HG03095 (cell line): ENCODE measurements at regions not wholly inside any gene's neighbourhood (a gene's known extent, or its start where the extent isn't known, plus 50 kb on each side); places are given as distances from the start of the nearest gene placed in this dataset.

Experiments
- ATAC-seq: cut with Tn5 transposase; IDR thresholded peaks from one replicate; pipeline ENCODE4 v1.9.1; 2021; ENCODE audit warnings: moderate library complexity; ENCODE audit not compliant: unreplicated experiment

DNA sequence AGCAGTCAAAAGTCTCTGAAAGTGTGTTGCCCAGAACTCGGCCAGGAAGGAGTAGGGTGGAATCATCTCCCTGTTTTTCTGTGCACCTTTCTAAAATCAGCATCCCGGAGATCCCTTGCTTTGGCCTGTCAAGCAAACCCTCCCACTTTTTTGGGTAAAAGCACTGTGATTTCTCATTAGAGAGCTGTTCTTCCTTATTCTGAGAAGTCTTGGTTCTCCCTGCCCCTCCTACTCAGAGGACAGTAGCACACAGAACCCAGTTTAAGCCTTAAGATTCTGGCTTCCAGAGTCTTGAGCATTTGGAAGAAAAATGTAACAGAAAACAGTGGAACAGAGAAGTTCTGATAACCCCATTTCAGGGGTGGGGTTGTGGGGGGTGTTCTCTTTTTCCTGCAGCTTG lies 52.6 kb upstream of the KATNAL1 start:
- ATAC-seq, result no peak

DNA sequence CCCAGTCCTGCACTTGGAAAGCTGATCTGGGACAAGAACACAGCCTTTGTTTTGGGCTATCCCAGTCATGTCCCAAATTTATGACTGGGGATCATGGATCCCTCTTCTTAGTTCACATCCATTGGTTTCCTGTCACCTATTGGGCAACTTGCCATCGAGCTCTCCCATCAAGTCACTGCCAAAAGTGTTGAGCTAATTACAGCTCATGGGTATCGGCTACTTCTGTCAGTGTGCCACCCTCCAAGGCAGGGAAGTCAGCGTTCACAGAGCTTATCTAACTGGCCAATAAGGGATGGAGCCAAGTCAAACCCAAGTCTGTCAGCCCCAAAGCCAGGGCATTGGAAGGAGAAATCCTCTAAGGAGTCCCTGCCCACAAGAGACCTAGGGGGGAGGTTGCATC lies 53.2 kb upstream of the KATNAL1 start:
- no peak for ATAC-seq

DNA sequence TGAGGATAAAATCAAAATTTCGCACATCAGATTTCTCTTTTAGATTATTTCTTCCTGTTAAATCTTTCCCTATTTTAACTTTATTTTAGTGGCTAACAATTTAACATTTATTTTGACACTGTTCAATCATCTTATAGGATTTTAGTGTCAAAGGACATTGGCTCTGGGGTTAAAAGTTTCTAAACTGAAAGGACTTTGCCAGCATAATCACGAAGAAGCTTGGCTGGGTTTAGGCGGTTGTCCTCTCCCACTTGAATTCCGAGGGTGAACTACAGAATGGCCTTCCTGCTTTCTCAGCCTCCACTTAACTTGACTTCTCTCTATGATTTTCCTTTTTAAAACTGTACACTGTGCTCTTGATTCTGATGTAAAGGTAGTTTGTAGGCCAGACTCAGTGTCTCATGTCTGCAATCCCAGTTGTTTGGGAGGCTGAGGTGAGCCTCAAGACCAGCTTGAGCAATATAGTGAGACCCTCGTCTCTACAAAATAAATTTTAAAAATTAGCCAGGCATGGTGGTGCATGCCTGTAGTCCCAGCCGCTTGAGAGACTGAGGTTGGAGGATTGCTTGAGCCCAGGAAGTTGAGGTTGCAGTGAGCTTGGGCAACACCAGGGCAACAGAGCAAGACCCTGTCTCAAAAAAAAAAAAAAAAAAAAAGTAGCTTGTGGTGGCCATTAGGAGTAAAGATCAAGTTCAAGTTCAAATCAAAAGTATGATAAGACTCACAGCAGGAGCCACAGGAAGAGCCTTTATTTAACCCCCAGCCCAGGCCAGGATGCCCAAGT lies 54.8 kb upstream of the KATNAL1 start:
- no peak for ATAC-seq

DNA sequence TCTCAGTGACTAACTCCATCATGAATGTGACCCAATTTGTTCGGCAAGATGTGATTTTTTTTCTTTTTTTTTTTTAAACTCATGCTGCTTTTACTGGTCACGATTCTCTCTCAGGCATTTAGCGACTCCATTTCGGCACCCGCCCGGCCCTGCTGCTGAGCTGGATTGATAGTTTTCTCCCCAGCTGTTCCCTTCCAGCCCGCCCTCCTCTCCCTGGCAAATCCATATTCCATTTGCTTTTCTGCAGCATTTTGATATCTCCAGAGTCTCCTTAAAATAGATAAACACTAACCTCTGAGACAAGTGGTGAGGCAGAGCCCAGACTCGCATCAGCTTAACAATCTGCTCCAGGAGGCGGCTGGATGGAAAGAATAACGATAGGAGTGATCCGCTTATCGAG lies 55.5 kb upstream of the KATNAL1 start:
- no peak for ATAC-seq

DNA sequence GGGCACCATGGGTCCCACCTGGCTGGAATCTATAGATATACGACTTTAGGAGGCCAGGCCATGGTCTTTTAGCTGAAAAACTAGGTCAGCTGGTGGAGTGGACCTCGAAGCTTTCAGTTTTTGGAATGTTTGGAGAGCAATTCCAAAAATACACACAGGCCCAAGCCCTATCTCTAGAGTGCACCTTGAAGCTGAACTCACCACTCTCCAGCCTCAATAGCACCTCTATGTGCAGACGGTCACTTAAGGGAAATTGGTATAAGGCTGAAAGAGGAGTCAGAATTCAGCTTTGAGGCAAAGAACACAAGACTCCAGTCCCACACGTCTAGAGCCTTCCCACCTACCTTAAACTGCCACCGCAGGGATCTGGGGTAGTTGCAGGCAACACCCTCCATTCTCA lies 56.4 kb upstream of the KATNAL1 start:
- no peak for ATAC-seq

DNA sequence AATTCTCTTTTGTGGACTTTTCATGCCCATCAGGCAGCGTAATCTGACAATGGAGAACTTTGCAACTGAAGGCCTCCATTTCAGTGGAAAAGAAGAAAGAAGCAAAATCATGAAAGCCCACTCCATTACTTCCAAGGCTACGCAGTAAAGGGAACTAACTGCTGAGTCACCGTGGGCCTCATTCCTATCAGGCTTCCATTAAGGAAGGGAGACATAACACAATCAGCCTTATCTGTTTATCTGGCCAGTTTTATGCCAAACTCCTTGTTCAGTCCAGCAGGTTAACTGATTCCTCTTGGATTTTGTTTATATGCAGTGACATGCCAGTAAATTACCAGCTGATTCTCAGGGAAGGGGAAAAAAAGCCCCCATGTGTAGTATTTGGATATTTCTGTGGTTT lies 56.8 kb upstream of the KATNAL1 start:
- ATAC-seq, result no peak

DNA sequence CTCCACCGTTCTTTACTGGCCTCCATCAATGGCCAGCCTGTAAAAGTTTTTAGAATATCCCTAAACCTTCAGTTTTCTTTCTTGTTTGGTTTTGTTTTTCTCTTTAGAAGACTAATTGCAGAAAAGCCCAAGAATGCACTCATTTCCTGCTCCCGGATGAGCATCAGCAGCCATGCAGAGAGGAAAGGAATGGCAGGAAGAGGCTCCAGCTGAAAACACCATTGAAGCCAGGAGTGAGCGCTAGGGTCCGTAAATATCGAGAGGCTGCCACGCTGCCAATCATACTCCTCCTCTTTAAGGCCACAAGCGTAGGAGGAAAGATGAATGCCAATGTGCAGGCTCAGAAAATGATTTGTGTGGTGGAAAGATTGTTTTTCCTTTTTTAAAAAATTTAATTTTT lies 57.4 kb upstream of the UBE2L5 start:
- no peak for ATAC-seq

DNA sequence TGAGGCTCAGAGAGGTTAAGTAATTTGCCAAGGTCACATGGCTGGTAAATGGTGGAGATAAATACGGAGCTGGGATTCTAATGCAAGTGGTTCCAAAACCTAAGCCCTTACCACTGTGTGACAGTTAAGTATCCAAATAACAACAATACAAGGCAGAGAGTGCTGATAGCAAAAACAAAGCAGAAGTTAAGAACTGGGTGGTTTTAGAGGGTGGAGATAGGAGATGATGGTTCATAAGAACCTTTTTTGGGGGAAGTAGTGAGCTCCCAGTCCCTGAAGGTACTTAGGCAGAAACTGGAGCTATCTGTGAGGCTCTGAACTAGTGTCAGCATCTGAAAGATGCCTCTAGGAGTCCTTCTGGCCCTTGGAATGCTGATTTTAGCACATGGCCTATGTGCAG lies 56.2 kb upstream of the UBE2L5 start:
- no peak for ATAC-seq

DNA sequence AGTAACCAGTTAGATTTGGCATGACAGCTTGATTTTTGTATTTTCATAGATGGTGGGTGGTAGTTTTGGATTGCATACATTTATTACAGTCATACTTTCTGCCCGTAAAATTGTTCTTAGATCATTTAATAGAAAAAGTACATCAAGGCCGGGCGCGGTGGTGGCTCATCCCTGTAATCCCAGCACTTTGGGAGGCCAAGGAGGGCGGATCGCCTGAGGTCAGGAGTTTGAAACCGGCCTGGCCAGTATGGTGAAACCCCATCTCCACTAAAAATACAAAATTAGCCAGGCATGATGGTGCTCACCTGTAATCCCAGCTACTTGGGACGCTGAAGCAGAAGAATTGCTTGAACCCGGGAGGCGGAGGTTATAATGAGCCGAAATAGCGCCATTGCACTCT lies 55.0 kb upstream of the UBE2L5 start:
- no peak for ATAC-seq

DNA sequence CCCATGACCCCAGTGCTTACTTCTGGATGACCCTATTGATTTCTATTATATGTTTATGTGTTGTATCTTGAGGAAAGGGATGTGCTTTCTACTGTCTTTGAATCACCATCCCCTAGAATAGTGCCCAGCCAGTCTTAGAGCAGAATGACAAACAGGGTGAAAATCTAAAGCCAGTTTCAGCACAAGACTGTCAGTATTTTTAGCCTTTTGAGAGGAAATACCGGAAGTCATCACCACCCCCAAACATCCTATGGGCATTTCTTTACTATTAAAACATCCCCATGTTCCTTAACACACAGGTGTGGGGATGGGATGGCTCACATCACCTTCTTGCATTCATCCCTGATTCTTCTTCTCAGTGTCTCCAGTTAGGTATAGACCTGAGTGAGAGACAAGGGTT lies 52.1 kb upstream of the UBE2L5 start:
- ATAC-seq, result no peak

DNA sequence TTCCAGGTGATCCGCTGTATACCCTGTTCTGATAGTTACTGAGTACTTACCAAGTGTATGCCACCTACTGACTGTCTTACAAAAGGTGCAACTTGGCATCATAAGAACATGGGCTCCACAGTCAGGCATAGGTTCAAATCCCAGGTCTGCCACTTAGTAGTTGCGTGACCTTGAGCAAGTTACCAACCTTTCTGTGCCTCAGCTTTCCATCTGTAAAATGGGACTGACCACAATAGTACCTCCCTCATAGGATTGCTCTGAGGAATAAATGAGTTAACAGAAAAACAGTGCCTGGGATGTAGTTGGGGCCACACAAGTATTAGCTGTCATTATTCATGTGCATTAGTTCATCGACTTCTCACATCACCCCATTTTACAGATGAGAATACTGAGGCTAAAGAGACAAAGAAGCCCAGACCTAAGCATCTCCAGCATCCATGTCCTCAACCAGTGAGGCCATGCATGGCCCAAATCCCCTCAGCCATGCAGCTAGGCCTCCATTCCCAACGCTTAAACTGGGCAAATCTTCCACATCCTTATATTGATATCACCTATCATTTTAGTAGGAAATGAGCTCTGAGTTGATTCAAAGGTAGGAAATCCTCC lies 51.3 kb upstream of the UBE2L5 start:
- no peak for ATAC-seq

DNA sequence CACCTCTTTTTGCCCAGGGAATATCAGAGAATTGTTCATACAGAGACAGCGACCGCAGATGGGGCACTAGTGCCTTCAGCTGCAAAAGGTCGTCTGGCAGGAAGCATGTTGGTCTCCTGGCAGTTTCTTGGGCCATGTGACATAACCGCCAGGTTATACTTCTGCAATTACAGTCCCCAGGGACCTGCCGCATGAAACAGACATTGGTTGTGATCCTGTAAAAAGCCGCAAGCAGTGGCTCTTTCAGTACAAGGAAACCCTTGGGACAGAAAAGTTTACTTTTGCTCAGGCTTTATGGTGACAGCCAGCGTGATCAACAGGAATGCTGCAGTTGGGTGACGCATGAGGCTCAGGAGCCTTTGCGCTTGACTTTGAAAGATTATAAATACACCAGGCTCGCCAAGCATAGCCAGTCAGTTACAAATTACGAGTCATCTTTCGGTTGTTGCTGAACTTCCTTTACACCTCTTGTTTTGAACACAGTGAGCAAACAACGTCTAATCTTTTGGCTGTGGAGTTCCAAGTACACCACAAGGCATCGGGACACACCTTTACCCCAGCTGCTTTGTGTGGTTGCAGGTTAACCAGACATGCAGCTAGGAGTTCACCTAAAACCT lies 50.5 kb upstream of the UBE2L5 start:
- peak; percentile 57 for ATAC-seq
